ENCODE measurements at regions not wholly inside any gene's neighbourhood (a gene's known extent, or its start where the extent isn't known, plus 50 kb on each side); places are given as distances from the start of the nearest gene placed in this dataset.

DNA sequence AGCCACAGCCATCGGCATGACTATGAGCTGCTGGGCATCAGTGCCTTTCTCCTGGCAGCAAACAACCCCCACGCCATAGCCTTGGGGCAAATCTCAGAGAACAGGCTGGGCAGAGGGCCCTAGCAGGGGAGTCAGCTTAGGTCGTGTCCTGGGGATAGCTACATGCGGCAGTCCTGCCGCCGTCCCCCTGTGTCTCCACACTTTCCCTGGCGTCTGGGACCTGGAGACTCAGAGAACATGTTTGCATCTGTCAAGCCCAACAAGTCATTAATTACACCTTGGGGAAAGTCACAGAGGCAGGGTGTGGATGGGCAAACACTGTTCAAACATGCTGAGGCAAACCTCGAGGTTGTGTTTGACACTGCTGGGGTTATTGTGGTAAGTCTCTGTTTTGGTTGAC lies 123.6 kb downstream of the C5orf15 start:
- TF ChIP-seq GATA2 (IDR thresholded peaks at IDR 0.05; ENCODE audit: low read depth, low read length) (no peak), GATA3 (IDR thresholded peaks at IDR 0.05; ENCODE audit: low read depth, low read length) (no peak)
